NCI-H446 treated with DMSO at 0.1 percent for 48 hours (cell line): ENCODE measurements at regions not wholly inside any gene's neighbourhood (a gene's known extent, or its start where the extent isn't known, plus 50 kb on each side); places are given as distances from the start of the nearest gene placed in this dataset.
A peak's percentile ranks its signal among the peaks of the same experiment; 100 is the strongest.
"Not testable (repeated sequence)": the region's sequence is repeated elsewhere in the genome, so short reads cannot be mapped to it uniquely, and the experiment has no call there.

ENCODE experiments used
- DNase-seq: peaks from one replicate; lab custom pipeline; 2025; lab: John Stamatoyannopoulos, UW

- no peak for DNase-seq
These were observed 280.7 kb upstream of the KLHL4 start for GRCh38 chrX:87236830-87237440.

GRCh38 chrX:87265518-87265917 is 252.1 kb upstream of the KLHL4 start:
- no peak for DNase-seq

DNA sequence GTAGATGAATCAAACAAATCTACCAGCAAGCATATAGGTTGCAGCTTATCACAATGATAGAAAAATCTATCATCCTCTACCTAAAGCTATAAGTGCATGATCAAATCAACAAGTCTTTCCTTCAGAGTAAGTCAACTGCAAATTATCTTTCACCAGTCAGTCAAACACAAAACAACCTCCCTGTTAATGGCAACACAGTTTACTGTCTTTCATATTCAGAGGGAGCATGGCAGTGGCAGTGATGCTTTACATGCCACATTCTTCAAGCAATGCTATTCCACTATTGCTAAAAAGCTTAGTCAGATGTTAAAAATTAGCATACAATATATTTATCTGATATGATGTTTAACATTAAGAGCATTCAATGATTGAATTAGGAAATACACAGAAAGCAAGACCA is 245.1 kb upstream of the KLHL4 start:
- DNase-seq, result no peak

GRCh38 chrX:87299563-87300160 is 217.9 kb upstream of the KLHL4 start:
- no peak for DNase-seq

DNA sequence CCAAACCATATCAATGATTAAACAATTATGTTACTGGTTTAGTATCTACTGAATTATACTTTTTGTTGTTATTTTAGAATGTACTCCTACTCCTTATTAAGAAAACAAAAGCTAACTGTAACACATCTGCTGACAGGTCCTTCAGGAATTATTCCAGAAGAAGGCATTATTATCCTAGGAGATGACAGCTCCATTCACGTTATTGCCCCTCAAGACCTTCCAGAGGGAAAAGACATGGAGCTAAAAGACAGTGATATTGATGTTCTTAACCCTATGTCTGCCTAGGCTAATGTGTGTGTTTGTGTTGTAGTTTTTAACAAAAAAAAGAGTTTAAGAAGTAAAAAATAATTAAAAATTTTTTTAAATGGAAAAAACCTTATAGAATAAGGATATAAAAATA is 206.8 kb upstream of the KLHL4 start:
- no peak for DNase-seq

DNA sequence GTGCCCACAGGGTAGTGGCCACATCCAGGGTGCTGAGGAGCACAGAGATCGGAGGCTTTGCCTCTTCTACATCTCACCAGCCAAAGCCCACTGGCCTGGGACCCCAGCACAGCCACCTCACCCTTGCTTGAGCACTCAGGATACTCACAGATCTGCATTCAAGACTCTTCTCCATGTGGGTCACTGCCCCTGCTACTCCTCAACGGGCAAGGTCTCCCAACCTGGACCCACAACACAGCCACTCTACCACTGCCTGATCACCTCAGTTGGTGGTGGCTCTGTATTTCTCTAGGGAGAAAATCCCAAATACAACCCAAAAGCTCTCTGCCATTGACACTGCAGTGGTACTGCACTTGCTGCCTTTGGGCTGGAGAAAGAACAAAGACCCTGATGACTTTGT is 190.3 kb upstream of the KLHL4 start:
- no peak for DNase-seq

DNA sequence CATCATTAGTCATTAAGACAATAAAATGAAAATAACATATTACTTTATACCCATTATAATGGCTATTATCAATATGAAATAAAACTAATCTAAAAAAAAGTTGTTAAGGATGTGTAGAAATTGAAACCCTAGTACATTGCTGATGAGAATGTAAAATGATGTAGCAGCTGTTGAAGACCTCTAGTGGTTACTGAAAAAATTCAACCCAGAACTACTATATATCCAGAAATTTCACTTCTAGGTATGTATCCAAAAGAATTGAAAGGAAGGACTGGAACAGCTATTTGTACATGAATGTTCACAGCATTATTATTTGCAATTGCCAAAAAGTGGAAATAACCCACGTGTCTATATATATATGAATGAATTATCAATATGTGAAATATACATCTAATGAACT is 180.3 kb upstream of the KLHL4 start:
- no peak for DNase-seq

GRCh38 chrX:87338510-87338909 is 179.1 kb upstream of the KLHL4 start:
- DNase-seq, result no peak

- no peak for DNase-seq
These were observed 146.7 kb upstream of the KLHL4 start for GRCh38 chrX:87370865-87371264.

- DNase-seq, result no peak
These were observed 143.3 kb upstream of the KLHL4 start for GRCh38 chrX:87374324-87374723.

DNA sequence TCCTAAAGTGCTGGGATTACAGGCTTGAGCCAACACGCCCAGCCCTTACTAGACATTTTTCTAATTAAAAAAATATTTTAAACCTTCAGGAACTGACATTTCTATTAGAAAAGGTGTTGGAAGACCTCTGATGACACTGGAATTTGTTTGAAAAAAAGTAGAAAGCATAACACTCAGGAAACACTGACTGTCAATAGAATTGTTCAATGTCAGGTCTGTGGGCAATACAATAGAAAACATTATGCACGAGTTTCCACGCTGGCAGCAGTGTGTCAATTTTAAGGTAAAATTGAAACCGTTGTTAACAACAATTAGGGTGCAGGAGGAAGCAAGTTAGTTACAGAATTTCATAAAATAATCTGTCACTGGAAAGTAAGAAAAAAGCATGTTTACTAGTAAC is 140.7 kb upstream of the KLHL4 start:
- no peak for DNase-seq

GRCh38 chrX:87388381-87388780 is 129.2 kb upstream of the KLHL4 start:
- no peak for DNase-seq

GRCh38 chrX:87391742-87392141 is 125.9 kb upstream of the KLHL4 start:
- DNase-seq, result no peak

- no peak for DNase-seq
These were observed 125.2 kb upstream of the KLHL4 start for GRCh38 chrX:87392369-87392768.

- no peak for DNase-seq
These were observed 120.3 kb upstream of the KLHL4 start for GRCh38 chrX:87397103-87397886.

DNA sequence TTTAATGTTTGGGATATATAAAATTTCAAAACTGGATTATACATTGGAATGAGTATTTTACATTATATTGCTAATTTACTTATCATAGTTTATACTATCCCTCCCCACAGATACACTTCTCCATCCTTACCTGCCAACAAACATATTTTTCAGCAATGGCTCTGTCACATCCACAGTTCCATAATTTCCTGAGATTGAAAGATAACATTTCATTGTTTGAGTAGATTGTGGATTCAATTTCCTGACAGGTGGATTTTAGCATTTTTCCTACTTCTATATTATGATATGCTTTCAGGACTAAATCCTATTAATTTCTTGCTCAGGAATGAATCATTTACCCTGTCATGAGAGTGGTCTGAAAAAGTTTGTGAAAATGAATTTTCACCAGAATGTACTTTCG is 115.3 kb upstream of the KLHL4 start:
- DNase-seq, result no peak

- DNase-seq, result no peak
These were observed 114.1 kb upstream of the KLHL4 start for GRCh38 chrX:87403551-87403950.

DNA sequence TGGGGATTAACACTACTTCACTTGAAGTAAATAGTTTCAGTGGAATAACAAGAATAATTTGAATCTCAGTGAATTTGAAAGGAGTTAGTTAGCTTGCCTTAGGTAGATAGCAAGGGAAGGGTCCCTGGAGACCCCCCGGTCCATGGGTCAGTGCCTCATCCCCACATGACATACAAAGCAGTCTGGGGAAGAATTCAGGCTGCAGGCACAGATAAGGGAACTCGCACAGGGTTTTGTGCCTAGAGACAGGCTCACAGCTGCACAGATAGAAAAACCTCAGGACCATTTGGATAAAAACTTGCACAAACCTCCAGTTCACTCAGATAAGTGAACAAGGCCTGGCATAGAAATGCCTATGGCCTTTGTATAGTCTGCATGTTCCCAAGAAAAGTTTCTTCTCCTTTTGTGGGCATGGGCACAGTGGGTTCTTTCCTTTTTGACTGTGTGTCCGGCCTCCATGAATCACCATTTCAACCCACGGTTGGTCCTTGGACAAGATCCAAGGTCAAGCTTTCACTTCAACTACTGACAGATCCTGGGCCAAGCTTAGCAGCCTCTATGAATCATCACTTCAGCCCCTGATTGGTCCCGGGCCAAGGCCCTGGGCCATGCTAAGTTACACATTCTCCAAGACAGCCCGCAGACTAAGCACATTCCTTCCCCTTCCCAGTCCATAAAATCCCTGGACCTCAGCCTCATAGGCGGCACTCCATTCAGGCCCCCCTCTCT is 108.3 kb upstream of the KLHL4 start:
- peak; percentile 2 for DNase-seq

DNA sequence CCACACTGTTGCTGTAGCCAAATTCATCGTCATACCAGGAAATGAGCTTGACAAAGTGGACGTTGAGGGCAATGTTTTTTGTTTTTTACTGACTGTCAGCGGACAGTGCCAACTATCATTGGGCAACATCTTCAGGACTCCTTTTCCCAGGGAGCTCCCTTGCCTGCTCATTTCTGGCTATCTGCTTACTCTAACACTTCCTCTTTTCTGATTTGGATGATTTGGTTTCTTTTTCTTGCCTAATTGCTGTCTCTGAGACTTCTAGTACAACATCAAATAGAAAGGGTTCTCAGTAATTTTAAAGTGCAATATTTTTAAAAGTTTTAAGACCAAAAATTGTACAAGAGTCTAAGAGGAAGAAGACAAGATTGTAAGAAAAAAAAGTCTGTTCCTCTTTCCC is 92.0 kb upstream of the KLHL4 start:
- DNase-seq, result no peak

- DNase-seq, result no peak
These were observed 83.0 kb upstream of the KLHL4 start for GRCh38 chrX:87434618-87435017.

GRCh38 chrX:87448613-87449012 is 69.0 kb upstream of the KLHL4 start:
- not testable (repeated sequence) for DNase-seq

- not testable (repeated sequence) for DNase-seq
These were observed 51.8 kb upstream of the KLHL4 start for GRCh38 chrX:87465757-87466156.
